ENCODE measurements at regions not wholly inside any gene's neighbourhood (a gene's known extent, or its start where the extent isn't known, plus 50 kb on each side); places are given as distances from the start of the nearest gene placed in this dataset.

DNA sequence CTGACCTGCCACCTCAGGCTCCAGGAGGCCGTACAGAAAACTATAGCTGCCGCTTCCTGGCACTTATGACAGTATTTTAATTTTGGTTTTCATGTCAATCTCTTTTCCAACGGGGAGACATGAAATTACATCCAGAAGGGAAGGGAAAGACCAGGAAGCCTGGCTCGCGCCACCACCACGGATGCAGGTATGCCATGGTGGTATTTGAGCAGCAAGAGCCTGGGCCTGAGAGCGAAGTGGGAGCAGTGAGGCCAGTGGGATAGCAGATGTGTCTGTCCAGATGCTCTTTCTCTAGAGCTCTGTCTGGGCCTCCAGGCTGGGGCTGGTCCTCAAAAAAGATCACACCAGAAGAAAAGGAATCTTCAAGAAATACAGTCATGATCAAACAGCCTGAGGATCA, 82.5 kb upstream of the CPEB2 start:
- Histone ChIP-seq H3F3A (replicated peaks; ENCODE audit: insufficient read depth) (no peaks in the 10 kb centered on the region), H4K20me1 (ENCODE audit: insufficient read depth) (no peaks in the 10 kb centered on the region), H3K9ac (no peak overlapping the region), H3K9me3 (no peaks in the 10 kb centered on the region), H3K27ac (ENCODE audit: low read depth in 2 of 2, low read length in 1 of 2) (no peak overlapping the region), H3K4me3 (ENCODE audit: low read depth in 2 of 2, low read length in 1 of 2) (no peak overlapping the region), H2AFZ (ENCODE audit: low read depth) (no peak overlapping the region), H3K9me2 (no peaks in the 10 kb centered on the region), H3K4me2 (no peak overlapping the region), H3K27me3 (ENCODE audit: insufficient read depth) (no peaks in the 10 kb centered on the region), H3K4me1 (ENCODE audit: control insufficient read depth in 1 of 2, insufficient read depth in 2 of 2, low read depth in 1 of 2, low read length in 1 of 2) (no peaks in the 10 kb centered on the region), H3K36me3 (replicated peaks in 1 of 2; ENCODE audit: control insufficient read depth in 1 of 2, insufficient read depth in 2 of 2, low read length in 1 of 2) (no peaks in the 10 kb centered on the region), H3K79me2 (ENCODE audit: insufficient read depth) (no peaks in the 10 kb centered on the region)
- CTCF ChIA-PET = no interaction called here
- no peak for DNase-seq
- 72% methylated on average over 7 of the region's 7 CpGs for WGBS (ENCODE audit: low lambda C conversion rate)
- no peak for TF ChIP-seq RXRA (IDR thresholded peaks at IDR 0.05; ENCODE audit: borderline replicate concordance, low read depth)
- TF ChIP-seq CHD2 (IDR thresholded peaks at IDR 0.05; ENCODE audit: low read length, partially characterized antibody) = no peak
- TF ChIP-seq, protein P1, sequence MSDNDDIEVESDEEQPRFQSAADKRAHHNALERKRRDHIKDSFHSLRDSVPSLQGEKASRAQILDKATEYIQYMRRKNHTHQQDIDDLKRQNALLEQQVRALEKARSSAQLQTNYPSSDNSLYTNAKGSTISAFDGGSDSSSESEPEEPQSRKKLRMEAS (IDR thresholded peaks at IDR 0.05; ENCODE audit: low read depth) = no peak
- no peak for TF ChIP-seq YY1 (IDR thresholded peaks at IDR 0.05; ENCODE audit: low read depth)
- no peak for TF ChIP-seq NRF1 (IDR thresholded peaks at IDR 0.05; ENCODE audit: low read depth, low read length)
- TF ChIP-seq FOXJ3 (CRISPR knock-in tag; IDR thresholded peaks at IDR 0.05) = no peak
- TF ChIP-seq MEF2A (IDR thresholded peaks at IDR 0.05; ENCODE audit: borderline replicate concordance, low read depth) = no peak
- TF ChIP-seq NFIC (IDR thresholded peaks at IDR 0.05; ENCODE audit: borderline replicate concordance) = no peak
- no peak for TF ChIP-seq JUND (IDR thresholded peaks at IDR 0.05)
- TF ChIP-seq, protein P2, sequence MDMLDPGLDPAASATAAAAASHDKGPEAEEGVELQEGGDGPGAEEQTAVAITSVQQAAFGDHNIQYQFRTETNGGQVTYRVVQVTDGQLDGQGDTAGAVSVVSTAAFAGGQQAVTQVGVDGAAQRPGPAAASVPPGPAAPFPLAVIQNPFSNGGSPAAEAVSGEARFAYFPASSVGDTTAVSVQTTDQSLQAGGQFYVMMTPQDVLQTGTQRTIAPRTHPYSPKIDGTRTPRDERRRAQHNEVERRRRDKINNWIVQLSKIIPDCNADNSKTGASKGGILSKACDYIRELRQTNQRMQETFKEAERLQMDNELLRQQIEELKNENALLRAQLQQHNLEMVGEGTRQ (IDR thresholded peaks at IDR 0.05; ENCODE audit: borderline replicate concordance, low read depth, low read length) = no peak
- no peak for TF ChIP-seq RAD21 (IDR thresholded peaks at IDR 0.05; ENCODE audit: low read length)
- TF ChIP-seq, protein P3, sequence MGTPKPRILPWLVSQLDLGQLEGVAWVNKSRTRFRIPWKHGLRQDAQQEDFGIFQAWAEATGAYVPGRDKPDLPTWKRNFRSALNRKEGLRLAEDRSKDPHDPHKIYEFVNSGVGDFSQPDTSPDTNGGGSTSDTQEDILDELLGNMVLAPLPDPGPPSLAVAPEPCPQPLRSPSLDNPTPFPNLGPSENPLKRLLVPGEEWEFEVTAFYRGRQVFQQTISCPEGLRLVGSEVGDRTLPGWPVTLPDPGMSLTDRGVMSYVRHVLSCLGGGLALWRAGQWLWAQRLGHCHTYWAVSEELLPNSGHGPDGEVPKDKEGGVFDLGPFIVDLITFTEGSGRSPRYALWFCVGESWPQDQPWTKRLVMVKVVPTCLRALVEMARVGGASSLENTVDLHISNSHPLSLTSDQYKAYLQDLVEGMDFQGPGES (IDR thresholded peaks at IDR 0.05; ENCODE audit: low read depth, low read length) = no peak
- no peak for TF ChIP-seq TCF12 (IDR thresholded peaks at IDR 0.05)
- no peak for TF ChIP-seq FOXM1 (IDR thresholded peaks at IDR 0.05; ENCODE audit: low read depth)
- TF ChIP-seq, protein P4, sequence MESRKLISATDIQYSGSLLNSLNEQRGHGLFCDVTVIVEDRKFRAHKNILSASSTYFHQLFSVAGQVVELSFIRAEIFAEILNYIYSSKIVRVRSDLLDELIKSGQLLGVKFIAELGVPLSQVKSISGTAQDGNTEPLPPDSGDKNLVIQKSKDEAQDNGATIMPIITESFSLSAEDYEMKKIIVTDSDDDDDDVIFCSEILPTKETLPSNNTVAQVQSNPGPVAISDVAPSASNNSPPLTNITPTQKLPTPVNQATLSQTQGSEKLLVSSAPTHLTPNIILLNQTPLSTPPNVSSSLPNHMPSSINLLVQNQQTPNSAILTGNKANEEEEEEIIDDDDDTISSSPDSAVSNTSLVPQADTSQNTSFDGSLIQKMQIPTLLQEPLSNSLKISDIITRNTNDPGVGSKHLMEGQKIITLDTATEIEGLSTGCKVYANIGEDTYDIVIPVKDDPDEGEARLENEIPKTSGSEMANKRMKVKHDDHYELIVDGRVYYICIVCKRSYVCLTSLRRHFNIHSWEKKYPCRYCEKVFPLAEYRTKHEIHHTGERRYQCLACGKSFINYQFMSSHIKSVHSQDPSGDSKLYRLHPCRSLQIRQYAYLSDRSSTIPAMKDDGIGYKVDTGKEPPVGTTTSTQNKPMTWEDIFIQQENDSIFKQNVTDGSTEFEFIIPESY (IDR thresholded peaks at IDR 0.05; ENCODE audit: borderline replicate concordance, low read depth) = no peak
- POLR2A ChIA-PET = no interaction called here

DNA sequence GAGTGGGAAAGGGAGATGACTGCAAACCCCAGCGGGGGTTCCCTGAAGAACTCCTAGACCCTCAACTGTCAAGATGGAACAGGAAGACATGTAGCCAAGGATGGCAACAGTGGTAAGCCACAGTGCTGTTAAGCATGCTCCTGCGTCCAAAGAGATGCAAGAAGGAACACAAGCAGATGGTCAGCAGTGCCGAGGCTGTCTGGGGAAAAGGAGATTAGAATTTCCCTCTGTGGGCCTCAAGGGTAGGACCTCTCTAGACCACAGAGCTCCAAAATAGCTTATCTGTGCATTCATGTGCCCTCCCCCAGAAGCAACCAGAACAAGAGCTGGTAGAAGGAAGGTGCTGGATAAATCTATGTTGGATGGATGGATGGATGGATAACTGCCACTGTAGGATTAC, 82.0 kb upstream of the CPEB2 start:
- POLR2A ChIA-PET = no interaction called here
- H3K4me3 ChIP-seq (ENCODE audit: low read depth in 2 of 2, low read length in 1 of 2) = no peak overlapping the region
- CTCF ChIA-PET = no interaction called here
- no peaks in the 10 kb centered on the region for H3K9me2 ChIP-seq
- H3K27ac ChIP-seq (ENCODE audit: low read depth in 2 of 2, low read length in 1 of 2) = no peak overlapping the region
- H3K4me2 ChIP-seq = no peak overlapping the region
- no peak for DNase-seq
- H3K4me1 ChIP-seq (ENCODE audit: control insufficient read depth in 1 of 2, insufficient read depth in 2 of 2, low read depth in 1 of 2, low read length in 1 of 2) = no peaks in the 10 kb centered on the region
- H3K9me3 ChIP-seq = no peaks in the 10 kb centered on the region
- no peak overlapping the region for H2AFZ ChIP-seq (ENCODE audit: low read depth)
- H3F3A ChIP-seq (replicated peaks; ENCODE audit: insufficient read depth) = no peaks in the 10 kb centered on the region
- no peaks in the 10 kb centered on the region for H3K36me3 ChIP-seq (replicated peaks in 1 of 2; ENCODE audit: control insufficient read depth in 1 of 2, insufficient read depth in 2 of 2, low read length in 1 of 2)
- no peaks in the 10 kb centered on the region for H4K20me1 ChIP-seq (ENCODE audit: insufficient read depth)
- no peak overlapping the region for H3K9ac ChIP-seq
- 50% methylated on average over 3 of the region's 3 CpGs for WGBS (ENCODE audit: low lambda C conversion rate)
- H3K79me2 ChIP-seq (ENCODE audit: insufficient read depth) = no peaks in the 10 kb centered on the region
- no peaks in the 10 kb centered on the region for H3K27me3 ChIP-seq (ENCODE audit: insufficient read depth)
- TF ChIP-seq, protein P5, sequence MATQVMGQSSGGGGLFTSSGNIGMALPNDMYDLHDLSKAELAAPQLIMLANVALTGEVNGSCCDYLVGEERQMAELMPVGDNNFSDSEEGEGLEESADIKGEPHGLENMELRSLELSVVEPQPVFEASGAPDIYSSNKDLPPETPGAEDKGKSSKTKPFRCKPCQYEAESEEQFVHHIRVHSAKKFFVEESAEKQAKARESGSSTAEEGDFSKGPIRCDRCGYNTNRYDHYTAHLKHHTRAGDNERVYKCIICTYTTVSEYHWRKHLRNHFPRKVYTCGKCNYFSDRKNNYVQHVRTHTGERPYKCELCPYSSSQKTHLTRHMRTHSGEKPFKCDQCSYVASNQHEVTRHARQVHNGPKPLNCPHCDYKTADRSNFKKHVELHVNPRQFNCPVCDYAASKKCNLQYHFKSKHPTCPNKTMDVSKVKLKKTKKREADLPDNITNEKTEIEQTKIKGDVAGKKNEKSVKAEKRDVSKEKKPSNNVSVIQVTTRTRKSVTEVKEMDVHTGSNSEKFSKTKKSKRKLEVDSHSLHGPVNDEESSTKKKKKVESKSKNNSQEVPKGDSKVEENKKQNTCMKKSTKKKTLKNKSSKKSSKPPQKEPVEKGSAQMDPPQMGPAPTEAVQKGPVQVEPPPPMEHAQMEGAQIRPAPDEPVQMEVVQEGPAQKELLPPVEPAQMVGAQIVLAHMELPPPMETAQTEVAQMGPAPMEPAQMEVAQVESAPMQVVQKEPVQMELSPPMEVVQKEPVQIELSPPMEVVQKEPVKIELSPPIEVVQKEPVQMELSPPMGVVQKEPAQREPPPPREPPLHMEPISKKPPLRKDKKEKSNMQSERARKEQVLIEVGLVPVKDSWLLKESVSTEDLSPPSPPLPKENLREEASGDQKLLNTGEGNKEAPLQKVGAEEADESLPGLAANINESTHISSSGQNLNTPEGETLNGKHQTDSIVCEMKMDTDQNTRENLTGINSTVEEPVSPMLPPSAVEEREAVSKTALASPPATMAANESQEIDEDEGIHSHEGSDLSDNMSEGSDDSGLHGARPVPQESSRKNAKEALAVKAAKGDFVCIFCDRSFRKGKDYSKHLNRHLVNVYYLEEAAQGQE (IDR thresholded peaks at IDR 0.05; ENCODE audit: low read depth, low read length) = no peak
- TF ChIP-seq TCF12 (IDR thresholded peaks at IDR 0.05) (no peak), EZH2phosphoT487 (IDR thresholded peaks at IDR 0.05; ENCODE audit: borderline replicate concordance, low read depth) (no peak), MEF2A (IDR thresholded peaks at IDR 0.05; ENCODE audit: borderline replicate concordance, low read depth) (no peak), SMC3 (IDR thresholded peaks at IDR 0.05; ENCODE audit: low read depth, low read length) (no peak), MXI1 (IDR thresholded peaks at IDR 0.05; ENCODE audit: low read depth, low read length) (no peak), FOXJ3 (CRISPR knock-in tag; IDR thresholded peaks at IDR 0.05) (no peak), FOSL2 (IDR thresholded peaks at IDR 0.05; ENCODE audit: borderline replicate concordance, low read depth) (no peak)
- TF ChIP-seq, protein P3 (IDR thresholded peaks at IDR 0.05; ENCODE audit: low read depth, low read length) = no peak

Measured in SK-N-SH (cell line).